ENCODE measurements at regions not wholly inside any gene's neighbourhood (a gene's known extent, or its start where the extent isn't known, plus 50 kb on each side); places are given as distances from the start of the nearest gene placed in this dataset.

- DNase-seq (ENCODE audit: low spot score) = no peak
Measured at GRCh38 chr21:18460979-18461378, 57.4 kb upstream of the TMPRSS15 start.

GRCh38 chr21:18461743-18462142, 58.2 kb upstream of the TMPRSS15 start:
- no peak for DNase-seq (ENCODE audit: low spot score)

- no peak for DNase-seq (ENCODE audit: low spot score)
Measured at GRCh38 chr21:18467715-18468114, 64.1 kb upstream of the TMPRSS15 start.

- no peak for DNase-seq (ENCODE audit: low spot score)
Measured at GRCh38 chr21:18468790-18469189, 65.2 kb upstream of the TMPRSS15 start.

- no peak for DNase-seq (ENCODE audit: low spot score)
Measured at GRCh38 chr21:18476639-18477038, 73.1 kb upstream of the TMPRSS15 start.

- no peak for DNase-seq (ENCODE audit: low spot score)
Measured at GRCh38 chr21:18477043-18477442, 73.5 kb upstream of the TMPRSS15 start.

GRCh38 chr21:18478513-18478912, 74.9 kb upstream of the TMPRSS15 start:
- DNase-seq (ENCODE audit: low spot score) = no peak

- DNase-seq (ENCODE audit: low spot score) = no peak
Measured at GRCh38 chr21:18488252-18488651, 84.7 kb upstream of the TMPRSS15 start.

GRCh38 chr21:18493422-18493821, 89.8 kb upstream of the TMPRSS15 start:
- DNase-seq (ENCODE audit: low spot score) = no peak

- DNase-seq (ENCODE audit: low spot score) = no peak
Measured at GRCh38 chr21:18495523-18495922, 91.9 kb upstream of the TMPRSS15 start.

GRCh38 chr21:18498431-18498830, 94.8 kb upstream of the TMPRSS15 start:
- DNase-seq (ENCODE audit: low spot score) = no peak

GRCh38 chr21:18499761-18500376, 96.3 kb upstream of the TMPRSS15 start:
- DNase-seq (ENCODE audit: low spot score) = peak; percentile 21

GRCh38 chr21:18518054-18518481, 114.5 kb upstream of the TMPRSS15 start:
- DNase-seq (ENCODE audit: low spot score) = no peak

GRCh38 chr21:18521204-18521603, 117.6 kb upstream of the TMPRSS15 start:
- no peak for DNase-seq (ENCODE audit: low spot score)

GRCh38 chr21:18522181-18522972, 118.8 kb upstream of the TMPRSS15 start:
- no peak for DNase-seq (ENCODE audit: low spot score)

GRCh38 chr21:18524097-18524880, 120.7 kb upstream of the TMPRSS15 start:
- DNase-seq (ENCODE audit: low spot score) = no peak

GRCh38 chr21:18529254-18529653, 125.7 kb upstream of the TMPRSS15 start:
- no peak for DNase-seq (ENCODE audit: low spot score)

GRCh38 chr21:18542081-18542480, 138.5 kb upstream of the TMPRSS15 start:
- no peak for DNase-seq (ENCODE audit: low spot score)

- no peak for DNase-seq (ENCODE audit: low spot score)
Measured at GRCh38 chr21:18545908-18546307, 142.3 kb upstream of the TMPRSS15 start.

- DNase-seq (ENCODE audit: low spot score) = no peak
Measured at GRCh38 chr21:18547347-18547746, 143.8 kb upstream of the TMPRSS15 start.

- DNase-seq (ENCODE audit: low spot score) = no peak
Measured at GRCh38 chr21:18548249-18548648, 144.7 kb upstream of the TMPRSS15 start.

- no peak for DNase-seq (ENCODE audit: low spot score)
Measured at GRCh38 chr21:18549214-18549905, 145.8 kb upstream of the TMPRSS15 start.
